CD4-positive, alpha-beta T cell (primary cell): ENCODE measurements at regions not wholly inside any gene's neighbourhood (a gene's known extent, or its start where the extent isn't known, plus 50 kb on each side); places are given as distances from the start of the nearest gene placed in this dataset.

Experiments
- ATAC-seq: fragments of 200-7000 bp; cut with Tn5 transposase; one replicate; pipeline ENCODE4 v1.10.0; 2022; ENCODE audit warnings: mild to moderate bottlenecking; ENCODE audit not compliant: poor library complexity
- CTCF ChIA-PET: fragments of 350-600 bp; sonication (Branson Sonifier 250); formaldehyde crosslinking; loops from one replicate; lab custom pipeline; 2021; ENCODE audit warnings: antibody characterized with exemption, inconsistent platforms; lab: Charles Lee
- POLR2A ChIA-PET: fragments of 350-600 bp; sonication (Branson Sonifier 250); formaldehyde crosslinking; loops from one replicate; lab custom pipeline; 2021; ENCODE audit warnings: antibody characterized with exemption, inconsistent platforms; lab: Charles Lee
- DNase-seq, 14 experiments: peaks; one replicate each; pipeline ENCODE4 v3.0.0-alpha.2; 2013 to 2020; ENCODE audit warnings: mixed read lengths in 2 of 14
- H3K27ac ChIP-seq, 2 donors: one replicate each; pipeline versions ENCODE4 v1.5.1 to v1.7.0; 2013; ENCODE audit warnings: low read length in 2 of 2, low read depth in 1 of 2, mild to moderate bottlenecking in 1 of 2
- H3K27me3 ChIP-seq, 2 experiments: 1 replicate in 1 of 2; 2 replicates in 1 of 2; pipeline versions ENCODE4 v1.6.1 to v1.7.0; 2013; ENCODE audit warnings: low read length in 2 of 2, control low read depth in 1 of 2, mild to moderate bottlenecking in 1 of 2, moderate library complexity in 1 of 2; ENCODE audit not compliant: insufficient read depth in 2 of 2, control insufficient read depth in 1 of 2
- H3K36me3 ChIP-seq: one replicate; pipeline ENCODE4 v1.6.1; 2013; ENCODE audit warnings: low read length, control low read depth; ENCODE audit not compliant: insufficient read depth
- H3K4me1 ChIP-seq: one replicate; pipeline ENCODE4 v1.6.1; 2013; ENCODE audit warnings: low read length, control low read depth; ENCODE audit not compliant: insufficient read depth
- H3K4me3 ChIP-seq: one replicate; pipeline ENCODE4 v1.5.1; 2013; ENCODE audit warnings: mild to moderate bottlenecking, low read length, moderate library complexity
- H3K9me3 ChIP-seq, 2 experiments: 1 replicate in 1 of 2; 2 replicates in 1 of 2; pipeline versions ENCODE4 v1.6.1 to v1.7.0; 2013; ENCODE audit warnings: low read length in 2 of 2, mild to moderate bottlenecking in 2 of 2, control low read depth in 1 of 2, moderate library complexity in 1 of 2; ENCODE audit not compliant: control insufficient read depth in 1 of 2, insufficient read depth in 1 of 2
- H3K27ac Mint-ChIP-seq: one replicate; pipeline ENCODE4 v1.8.0; 2020; ENCODE audit warnings: mixed read lengths
- H3K27me3 Mint-ChIP-seq: one replicate; pipeline ENCODE4 v1.8.0; 2021; ENCODE audit warnings: mixed read lengths
- H3K36me3 Mint-ChIP-seq: one replicate; pipeline ENCODE4 v1.8.0; 2021; ENCODE audit warnings: low read depth, mixed read lengths
- H3K4me1 Mint-ChIP-seq: one replicate; pipeline ENCODE4 v1.8.0; 2021; ENCODE audit warnings: low read depth, mixed read lengths
- H3K4me3 Mint-ChIP-seq: one replicate; pipeline ENCODE4 v1.8.0; 2020; ENCODE audit warnings: mild to moderate bottlenecking, mixed read lengths
- H3K9me3 Mint-ChIP-seq: one replicate; pipeline ENCODE4 v1.8.0; 2020; ENCODE audit warnings: mixed read lengths
- CTCF ChIP-seq: fragments of 200-600 bp; IDR thresholded peaks from one replicate; pipeline ENCODE4 v1.8.0; 2022; ENCODE audit warnings: antibody characterized with exemption, mild to moderate bottlenecking
- intact Hi-C, 2 experiments: fragments of 100-400 bp; cut with DNase I in 1 of 2; cut with micrococcal nuclease in 1 of 2; formaldehyde crosslinking; loops; one replicate each; pipeline versions ENCODE4 v1.15.1 to v1.9.0; 2023 to 2025; cut with DNase I, micrococcal nuclease

GRCh38 chr11:115613004-115613403, 108.8 kb upstream of the CADM1 start:
- ATAC-seq, result no peak
- peaks cover 0 to 5% of the 10 kb centered on the region in 2 experiments for H3K9me3 ChIP-seq
- intact Hi-C loops, result no loop called here
- no peaks in the 10 kb centered on the region for H3K36me3 Mint-ChIP-seq
- H3K27ac ChIP-seq, result no peak overlapping the region
- H3K4me3 Mint-ChIP-seq, result no peak overlapping the region
- TF ChIP-seq CTCF, result no peak
- POLR2A ChIA-PET, result no interaction called here
- H3K27me3 Mint-ChIP-seq, result no peaks in the 10 kb centered on the region
- no peaks in the 10 kb centered on the region for H3K4me1 Mint-ChIP-seq
- H3K36me3 ChIP-seq, result no peaks in the 10 kb centered on the region
- H3K4me3 ChIP-seq, result no peak overlapping the region
- CTCF ChIA-PET, result no interaction called here
- peaks cover 2% of the 10 kb centered on the region for H3K9me3 Mint-ChIP-seq
- DNase-seq, result no peak
- H3K27ac Mint-ChIP-seq, result no peak overlapping the region
- H3K4me1 ChIP-seq, result no peaks in the 10 kb centered on the region
- H3K27me3 ChIP-seq, result no peaks in the 10 kb centered on the region

GRCh38 chr11:115612046-115612730, 108.0 kb upstream of the CADM1 start:
- Mint-ChIP-seq H3K27ac (no peak overlapping the region), H3K4me3 (no peak overlapping the region), H3K4me1 (no peaks in the 10 kb centered on the region), H3K36me3 (no peaks in the 10 kb centered on the region), H3K9me3 (peaks cover 2% of the 10 kb centered on the region), H3K27me3 (no peaks in the 10 kb centered on the region)
- intact Hi-C loops, result no loop called here
- no peak overlapping the region for H3K27ac ChIP-seq
- H3K4me1 ChIP-seq, result no peaks in the 10 kb centered on the region
- ChIA-PET POLR2A (no interaction called here), CTCF (no interaction called here)
- peaks cover 0 to 5% of the 10 kb centered on the region in 2 experiments for H3K9me3 ChIP-seq
- no peaks in the 10 kb centered on the region for H3K27me3 ChIP-seq
- H3K36me3 ChIP-seq, result no peaks in the 10 kb centered on the region
- DNase-seq (no peak), ATAC-seq (no peak)
- TF ChIP-seq CTCF, result no peak
- H3K4me3 ChIP-seq, result no peak overlapping the region

GRCh38 chr11:115611343-115611742, 107.1 kb upstream of the CADM1 start:
- Histone ChIP-seq H3K27ac (no peak overlapping the region), H3K9me3 (peaks cover 0 to 3% of the 10 kb centered on the region in 2 experiments), H3K4me1 (no peaks in the 10 kb centered on the region), H3K36me3 (no peaks in the 10 kb centered on the region), H3K27me3 (no peaks in the 10 kb centered on the region), H3K4me3 (no peak overlapping the region)
- ATAC-seq (no peak), DNase-seq (no peak)
- H3K9me3 Mint-ChIP-seq, result peaks cover 2% of the 10 kb centered on the region
- no peaks in the 10 kb centered on the region for H3K4me1 Mint-ChIP-seq
- POLR2A ChIA-PET, result no interaction called here
- intact Hi-C loops, result no loop called here
- no peak overlapping the region for H3K4me3 Mint-ChIP-seq
- no peak overlapping the region for H3K27ac Mint-ChIP-seq
- no peaks in the 10 kb centered on the region for H3K27me3 Mint-ChIP-seq
- CTCF ChIA-PET, result no interaction called here
- TF ChIP-seq CTCF, result no peak
- H3K36me3 Mint-ChIP-seq, result no peaks in the 10 kb centered on the region
